K562 (cell line): ENCODE measurements at regions not wholly inside any gene's neighbourhood (a gene's known extent, or its start where the extent isn't known, plus 50 kb on each side); places are given as distances from the start of the nearest gene placed in this dataset.

Experiments
- CHD4 ChIP-seq: fragments of 200-600 bp; sonication (generic); IDR thresholded peaks from 3 replicates; pipeline ENCODE4 v1.6.1; 2012; ENCODE audit warnings: low read depth, mild to moderate bottlenecking, mixed read lengths, low read length, inconsistent platforms; ENCODE audit not compliant: insufficient read depth, insufficient replicate concordance, poor library complexity, severe bottlenecking
- DMBX1 ChIP-seq: fragments of 250-450 bp; sonication (Bioruptor Pico); IDR thresholded peaks from 2 replicates; pipeline ENCODE4 v1.8.0; 2022; ENCODE audit warnings: inconsistent platforms, mild to moderate bottlenecking, moderate library complexity, borderline replicate concordance
- DNMT1 ChIP-seq: fragments of 450-650 bp; IDR thresholded peaks from 2 replicates; pipeline ENCODE4 v1.6.1; 2016; ENCODE audit warnings: antibody characterized with exemption, mild to moderate bottlenecking
- ETV5 ChIP-seq: sonication (generic); formaldehyde crosslinking; IDR thresholded peaks from 2 replicates; pipeline ENCODE4 v1.4.0; 2020; ENCODE audit warnings: low read depth, mild to moderate bottlenecking, missing genetic modification reagents
- GTF2E2 ChIP-seq: fragments of 200-800 bp; sonication (Bioruptor generic); IDR thresholded peaks from 2 replicates; pipeline ENCODE4 v1.6.1; 2016; ENCODE audit warnings: missing genetic modification characterization, missing compliant biosample characterization
- KDM1A ChIP-seq, 2 experiments: fragments of 450-650 bp; IDR thresholded peaks; 2 replicates each; pipeline ENCODE4 v1.6.1; 2016; ENCODE audit warnings: mild to moderate bottlenecking in 2 of 2
- MEIS2 ChIP-seq: fragments of 450-650 bp; IDR thresholded peaks from 2 replicates; pipeline ENCODE4 v1.6.1; 2014; ENCODE audit warnings: mild to moderate bottlenecking; ENCODE audit not compliant: partially characterized antibody
- MYNN ChIP-seq, 2 experiments: sonication (generic); formaldehyde crosslinking in 1 of 2; IDR thresholded peaks; 2 replicates each; pipeline versions ENCODE4 v1.5.0 to v1.6.1; 2016 to 2020; ENCODE audit warnings: antibody characterized with exemption in 1 of 2, missing genetic modification reagents in 1 of 2
- NFYB ChIP-seq: IDR thresholded peaks from 2 replicates; pipeline ENCODE4 v1.6.1; 2011; ENCODE audit warnings: mild to moderate bottlenecking, moderate library complexity; ENCODE audit not compliant: insufficient read length; ENCODE audit errors: extremely low read depth
- POLR2B ChIP-seq: fragments of 450-650 bp; IDR thresholded peaks from 2 replicates; pipeline ENCODE4 v1.6.1; 2018; ENCODE audit warnings: low read depth; ENCODE audit not compliant: partially characterized antibody
- RCOR1 ChIP-seq, 2 experiments: IDR thresholded peaks; 2 replicates each; pipeline ENCODE4 v1.6.1; 2012; ENCODE audit warnings: low read depth in 2 of 2, low read length in 2 of 2, borderline replicate concordance in 1 of 2, improper control_type of control experiment in 1 of 2
- SMARCA4 ChIP-seq: fragments of 450-650 bp; IDR thresholded peaks from 2 replicates; pipeline ENCODE4 v1.6.1; 2016
- SMARCE1 ChIP-seq: fragments of 450-650 bp; IDR thresholded peaks from 2 replicates; pipeline ENCODE4 v1.7.1; 2016; ENCODE audit warnings: mild to moderate bottlenecking
- SOX6 ChIP-seq: fragments of 450-650 bp; IDR thresholded peaks from 2 replicates; pipeline ENCODE4 v1.6.1; 2014; ENCODE audit warnings: mild to moderate bottlenecking
- ZNF12 ChIP-seq: sonication (generic); formaldehyde crosslinking; IDR thresholded peaks from 2 replicates; pipeline ENCODE4 v1.4.0; 2020; ENCODE audit warnings: mild to moderate bottlenecking, missing genetic modification reagents
- ZNF197 ChIP-seq: fragments of 200-800 bp; sonication (Bioruptor generic); IDR thresholded peaks from 2 replicates; pipeline ENCODE4 v1.6.1; 2016; ENCODE audit warnings: low read depth, missing genetic modification characterization, missing compliant biosample characterization
- ZNF584 ChIP-seq: fragments of 200-800 bp; sonication (Bioruptor generic); IDR thresholded peaks from 2 replicates; pipeline ENCODE4 v1.6.1; 2016; ENCODE audit warnings: low read depth, mild to moderate bottlenecking, missing genetic modification characterization, missing compliant biosample characterization
- ZNF589 ChIP-seq: fragments of 200-800 bp; sonication (Bioruptor generic); IDR thresholded peaks from 2 replicates; pipeline ENCODE4 v1.6.1; 2016; ENCODE audit warnings: low read depth, missing genetic modification characterization, missing compliant biosample characterization
- TF ChIP-seq, protein P1 (sequence below), 2 experiments: fragments of 450-650 bp; conservative IDR thresholded peaks; 2 replicates each; pipeline ENCODE4 v1.6.1; 2017; ENCODE audit warnings: mild to moderate bottlenecking in 2 of 2, moderate library complexity in 2 of 2
- TF ChIP-seq, protein P2 (sequence below): fragments of 450-650 bp; IDR thresholded peaks from 2 replicates; pipeline ENCODE4 v1.6.1; 2017; ENCODE audit warnings: antibody characterized with exemption, mild to moderate bottlenecking
- TF ChIP-seq, protein P3 (sequence below): fragments of 450-650 bp; IDR thresholded peaks from 2 replicates; pipeline ENCODE4 v1.7.1; 2018; ENCODE audit warnings: mild to moderate bottlenecking, low read depth; ENCODE audit not compliant: partially characterized antibody

DNA sequence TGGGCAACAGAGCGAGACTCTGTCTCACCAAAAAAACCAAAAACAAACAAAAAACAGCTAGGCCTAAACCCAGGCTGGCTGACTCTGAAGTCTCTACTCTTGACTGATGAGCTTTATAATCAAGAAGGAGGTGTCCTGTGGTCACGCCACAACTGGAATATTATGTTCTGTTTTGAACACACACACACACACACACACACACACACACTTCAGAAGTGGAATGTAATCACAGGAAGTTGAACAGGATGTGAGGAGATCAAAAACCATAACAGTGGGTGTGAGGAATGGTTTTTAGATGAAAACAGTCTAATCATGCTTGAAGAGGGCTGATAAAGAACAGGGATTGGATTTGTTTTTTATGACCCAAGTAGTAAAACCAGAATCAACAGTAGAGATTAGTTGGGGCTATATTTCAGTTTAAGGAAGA, 51.1 kb upstream of the IL6 start (continued):
- TF ChIP-seq MYNN (IDR thresholded peaks at IDR 0.05) = no peak
- no peak for TF ChIP-seq MYNN (CRISPR knock-in tag; IDR thresholded peaks at IDR 0.05)
- peak; percentile 35 for TF ChIP-seq POLR2B
- TF ChIP-seq, protein P1, sequence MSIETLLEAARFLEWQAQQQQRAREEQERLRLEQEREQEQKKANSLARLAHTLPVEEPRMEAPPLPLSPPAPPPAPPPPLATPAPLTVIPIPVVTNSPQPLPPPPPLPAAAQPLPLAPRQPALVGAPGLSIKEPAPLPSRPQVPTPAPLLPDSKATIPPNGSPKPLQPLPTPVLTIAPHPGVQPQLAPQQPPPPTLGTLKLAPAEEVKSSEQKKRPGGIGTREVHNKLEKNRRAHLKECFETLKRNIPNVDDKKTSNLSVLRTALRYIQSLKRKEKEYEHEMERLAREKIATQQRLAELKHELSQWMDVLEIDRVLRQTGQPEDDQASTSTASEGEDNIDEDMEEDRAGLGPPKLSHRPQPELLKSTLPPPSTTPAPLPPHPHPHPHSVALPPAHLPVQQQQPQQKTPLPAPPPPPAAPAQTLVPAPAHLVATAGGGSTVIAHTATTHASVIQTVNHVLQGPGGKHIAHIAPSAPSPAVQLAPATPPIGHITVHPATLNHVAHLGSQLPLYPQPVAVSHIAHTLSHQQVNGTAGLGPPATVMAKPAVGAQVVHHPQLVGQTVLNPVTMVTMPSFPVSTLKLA (conservative IDR thresholded peaks at IDR 0.05) = no peak
- TF ChIP-seq ZNF12 (CRISPR knock-in tag) = no peak
- TF ChIP-seq SOX6 = peak; percentile 55; the same call in 1 of the 2 replicates
- TF ChIP-seq ZNF197 = 0 out of 2 replicates have a peak, but pooled peaks have one; percentile 36
- TF ChIP-seq DMBX1 (CRISPR knock-in tag) = 0 out of 2 replicates have a peak, but pooled peaks have one; percentile 68
- 0 out of 2 replicates have a peak, but pooled peaks have one; percentile 38 for TF ChIP-seq ZNF584 (CRISPR knock-in tag)
- no peak for TF ChIP-seq NFYB
- peak in 1 of 2 experiments; percentile 86; a peak in 2 of 4 replicates for TF ChIP-seq RCOR1 (IDR thresholded peaks at IDR 0.05; ENCODE audit: borderline replicate concordance in 1 of 2, low read depth in 2 of 2, low read length in 2 of 2)
- TF ChIP-seq, protein P2, sequence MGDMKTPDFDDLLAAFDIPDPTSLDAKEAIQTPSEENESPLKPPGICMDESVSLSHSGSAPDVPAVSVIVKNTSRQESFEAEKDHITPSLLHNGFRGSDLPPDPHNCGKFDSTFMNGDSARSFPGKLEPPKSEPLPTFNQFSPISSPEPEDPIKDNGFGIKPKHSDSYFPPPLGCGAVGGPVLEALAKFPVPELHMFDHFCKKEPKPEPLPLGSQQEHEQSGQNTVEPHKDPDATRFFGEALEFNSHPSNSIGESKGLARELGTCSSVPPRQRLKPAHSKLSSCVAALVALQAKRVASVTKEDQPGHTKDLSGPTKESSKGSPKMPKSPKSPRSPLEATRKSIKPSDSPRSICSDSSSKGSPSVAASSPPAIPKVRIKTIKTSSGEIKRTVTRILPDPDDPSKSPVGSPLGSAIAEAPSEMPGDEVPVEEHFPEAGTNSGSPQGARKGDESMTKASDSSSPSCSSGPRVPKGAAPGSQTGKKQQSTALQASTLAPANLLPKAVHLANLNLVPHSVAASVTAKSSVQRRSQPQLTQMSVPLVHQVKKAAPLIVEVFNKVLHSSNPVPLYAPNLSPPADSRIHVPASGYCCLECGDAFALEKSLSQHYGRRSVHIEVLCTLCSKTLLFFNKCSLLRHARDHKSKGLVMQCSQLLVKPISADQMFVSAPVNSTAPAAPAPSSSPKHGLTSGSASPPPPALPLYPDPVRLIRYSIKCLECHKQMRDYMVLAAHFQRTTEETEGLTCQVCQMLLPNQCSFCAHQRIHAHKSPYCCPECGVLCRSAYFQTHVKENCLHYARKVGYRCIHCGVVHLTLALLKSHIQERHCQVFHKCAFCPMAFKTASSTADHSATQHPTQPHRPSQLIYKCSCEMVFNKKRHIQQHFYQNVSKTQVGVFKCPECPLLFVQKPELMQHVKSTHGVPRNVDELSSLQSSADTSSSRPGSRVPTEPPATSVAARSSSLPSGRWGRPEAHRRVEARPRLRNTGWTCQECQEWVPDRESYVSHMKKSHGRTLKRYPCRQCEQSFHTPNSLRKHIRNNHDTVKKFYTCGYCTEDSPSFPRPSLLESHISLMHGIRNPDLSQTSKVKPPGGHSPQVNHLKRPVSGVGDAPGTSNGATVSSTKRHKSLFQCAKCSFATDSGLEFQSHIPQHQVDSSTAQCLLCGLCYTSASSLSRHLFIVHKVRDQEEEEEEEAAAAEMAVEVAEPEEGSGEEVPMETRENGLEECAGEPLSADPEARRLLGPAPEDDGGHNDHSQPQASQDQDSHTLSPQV = 0 out of 2 replicates have a peak, but pooled peaks have one; percentile 10
- TF ChIP-seq GTF2E2 (tag) = peak; percentile 75
- TF ChIP-seq ZNF589 (CRISPR knock-in tag) = peak; percentile 63
- TF ChIP-seq DNMT1 = no peak
- 0 out of 2 replicates have a peak, but pooled peaks have one; percentile 38 for TF ChIP-seq SMARCE1
- peak; percentile 82 to 92 for TF ChIP-seq KDM1A (IDR thresholded peaks at IDR 0.05)
- peak; percentile 39 for TF ChIP-seq MEIS2
- TF ChIP-seq, protein P3, sequence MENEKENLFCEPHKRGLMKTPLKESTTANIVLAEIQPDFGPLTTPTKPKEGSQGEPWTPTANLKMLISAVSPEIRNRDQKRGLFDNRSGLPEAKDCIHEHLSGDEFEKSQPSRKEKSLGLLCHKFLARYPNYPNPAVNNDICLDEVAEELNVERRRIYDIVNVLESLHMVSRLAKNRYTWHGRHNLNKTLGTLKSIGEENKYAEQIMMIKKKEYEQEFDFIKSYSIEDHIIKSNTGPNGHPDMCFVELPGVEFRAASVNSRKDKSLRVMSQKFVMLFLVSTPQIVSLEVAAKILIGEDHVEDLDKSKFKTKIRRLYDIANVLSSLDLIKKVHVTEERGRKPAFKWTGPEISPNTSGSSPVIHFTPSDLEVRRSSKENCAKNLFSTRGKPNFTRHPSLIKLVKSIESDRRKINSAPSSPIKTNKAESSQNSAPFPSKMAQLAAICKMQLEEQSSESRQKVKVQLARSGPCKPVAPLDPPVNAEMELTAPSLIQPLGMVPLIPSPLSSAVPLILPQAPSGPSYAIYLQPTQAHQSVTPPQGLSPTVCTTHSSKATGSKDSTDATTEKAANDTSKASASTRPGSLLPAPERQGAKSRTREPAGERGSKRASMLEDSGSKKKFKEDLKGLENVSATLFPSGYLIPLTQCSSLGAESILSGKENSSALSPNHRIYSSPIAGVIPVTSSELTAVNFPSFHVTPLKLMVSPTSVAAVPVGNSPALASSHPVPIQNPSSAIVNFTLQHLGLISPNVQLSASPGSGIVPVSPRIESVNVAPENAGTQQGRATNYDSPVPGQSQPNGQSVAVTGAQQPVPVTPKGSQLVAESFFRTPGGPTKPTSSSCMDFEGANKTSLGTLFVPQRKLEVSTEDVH = peak; percentile 15
- 0 out of 2 replicates have a peak, but pooled peaks have one; percentile 32 for TF ChIP-seq ETV5 (CRISPR knock-in tag)
- TF ChIP-seq SMARCA4 = peak; percentile 58; the same call in 1 of the 2 replicates
- TF ChIP-seq CHD4 = no peak
